NB4 (cell line): ENCODE measurements at regions not wholly inside any gene's neighbourhood (a gene's known extent, or its start where the extent isn't known, plus 50 kb on each side); places are given as distances from the start of the nearest gene placed in this dataset.

Source experiments
- CTCF ChIP-seq: IDR thresholded peaks from one replicate; pipeline ENCODE4 v1.5.1; 2012; ENCODE audit warnings: low read depth, low read length
- POLR2A ChIP-seq: IDR thresholded peaks from 2 replicates; pipeline ENCODE4 v1.6.1; 2011; ENCODE audit warnings: mild to moderate bottlenecking; ENCODE audit not compliant: insufficient read length; ENCODE audit errors: extremely low read depth

- TF ChIP-seq POLR2A (no peak), CTCF (no peak)
Observed at GRCh38 chr1:213560226-213560625, 427.5 kb upstream of the PROX1 start.
